H54 (cell line): ENCODE measurements at regions not wholly inside any gene's neighbourhood (a gene's known extent, or its start where the extent isn't known, plus 50 kb on each side); places are given as distances from the start of the nearest gene placed in this dataset.
"Not testable (repeated sequence)": the region's sequence is repeated elsewhere in the genome, so short reads cannot be mapped to it uniquely, and the experiment has no call there.

Experiments used
- DNase-seq: peaks from one replicate; pipeline ENCODE4 v3.0.0; 2011; ENCODE audit warnings: low spot score, mixed read lengths; ENCODE audit not compliant: insufficient read length
- FAIRE-seq: peaks from 3 replicates; lab custom pipeline; 2011; peaks lifted over from hg19 to GRCh38; lab: Jason Lieb, UNC
- POLR2A ChIP-seq: IDR thresholded peaks from 2 replicates; pipeline ENCODE4 v1.6.1; 2011; ENCODE audit warnings: low read depth, mild to moderate bottlenecking, low read length

- FAIRE-seq: no peak
- TF ChIP-seq POLR2A: no peak
- DNase-seq: no peak
Observed at GRCh38 chr11:90635151-90635550, 412.3 kb upstream of the CHORDC1 start.

DNA sequence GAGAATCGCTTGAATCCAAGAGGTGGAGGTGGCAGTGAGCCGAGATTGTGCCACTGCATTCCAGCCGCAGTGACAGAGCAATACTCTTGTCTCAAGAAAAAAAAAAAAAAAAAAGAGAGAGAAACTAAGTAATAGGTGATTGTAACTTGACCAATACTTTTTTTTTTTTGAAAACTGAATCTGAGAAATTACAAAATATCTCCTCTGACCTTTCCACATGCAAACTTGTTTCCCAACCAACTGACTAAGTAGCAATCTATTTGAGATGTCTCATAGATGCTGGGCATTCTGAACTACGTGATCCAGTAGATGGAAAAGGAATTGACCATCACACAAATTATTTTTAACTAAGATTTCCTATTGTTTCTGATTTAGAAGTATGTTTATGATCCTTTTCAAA is 407.3 kb upstream of the CHORDC1 start:
- FAIRE-seq (no peak), DNase-seq (no peak)
- no peak for TF ChIP-seq POLR2A

DNA sequence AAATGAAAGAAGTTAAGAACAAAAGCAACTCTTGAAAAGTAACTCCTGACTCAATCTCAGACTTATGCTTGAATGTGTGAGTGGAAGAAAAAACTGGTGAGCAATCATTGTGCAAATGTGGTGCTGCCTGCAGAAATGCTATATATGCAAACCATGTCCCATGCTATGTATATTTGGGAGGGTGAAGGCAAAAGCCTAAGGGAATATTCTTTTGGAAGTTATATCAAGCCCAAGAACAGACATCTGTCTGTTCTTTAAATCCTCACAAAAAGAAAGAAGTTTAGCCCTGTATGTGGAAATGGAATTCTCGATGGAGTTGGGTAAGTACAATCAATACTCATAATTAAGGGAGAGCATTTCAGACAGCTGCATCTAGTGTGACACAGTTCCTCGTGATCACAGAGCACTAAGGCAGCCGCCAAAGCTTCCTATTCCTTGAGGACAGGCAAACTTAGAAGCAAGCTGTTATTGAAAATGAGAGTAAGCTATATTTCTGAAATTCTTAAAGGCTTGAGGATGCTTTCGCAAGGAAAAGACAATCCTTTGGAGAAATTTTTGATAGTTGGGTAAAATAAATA is 406.5 kb upstream of the CHORDC1 start:
- TF ChIP-seq POLR2A: no peak
- DNase-seq: no peak
- no peak for FAIRE-seq

DNA sequence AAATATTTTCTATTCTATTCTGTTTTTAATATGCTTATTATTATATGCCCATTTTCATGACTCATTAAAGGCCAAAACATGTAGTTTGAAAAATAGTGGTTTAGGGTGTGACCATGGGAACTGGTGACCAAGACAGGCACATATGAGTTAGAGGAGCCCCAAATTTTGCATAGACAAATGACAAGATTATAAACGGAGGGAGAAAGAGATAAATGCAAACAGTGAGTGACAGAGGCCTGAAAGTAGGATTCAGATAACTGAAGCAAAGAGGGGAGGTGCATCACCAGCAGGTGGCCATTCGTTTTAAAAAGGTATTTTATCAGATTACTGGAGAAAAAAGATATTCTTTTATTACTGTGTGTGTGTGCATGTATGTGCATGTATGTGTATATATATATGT is 391.5 kb upstream of the CHORDC1 start:
- FAIRE-seq (no peak), DNase-seq (no peak)
- no peak for TF ChIP-seq POLR2A

- DNase-seq, FAIRE-seq: not testable (repeated sequence)
Observed at GRCh38 chr11:90613037-90613436, 390.2 kb upstream of the CHORDC1 start.

GRCh38 chr11:90606721-90607120 is 383.9 kb upstream of the CHORDC1 start:
- FAIRE-seq: no peak
- TF ChIP-seq POLR2A: no peak
- no peak for DNase-seq

DNA sequence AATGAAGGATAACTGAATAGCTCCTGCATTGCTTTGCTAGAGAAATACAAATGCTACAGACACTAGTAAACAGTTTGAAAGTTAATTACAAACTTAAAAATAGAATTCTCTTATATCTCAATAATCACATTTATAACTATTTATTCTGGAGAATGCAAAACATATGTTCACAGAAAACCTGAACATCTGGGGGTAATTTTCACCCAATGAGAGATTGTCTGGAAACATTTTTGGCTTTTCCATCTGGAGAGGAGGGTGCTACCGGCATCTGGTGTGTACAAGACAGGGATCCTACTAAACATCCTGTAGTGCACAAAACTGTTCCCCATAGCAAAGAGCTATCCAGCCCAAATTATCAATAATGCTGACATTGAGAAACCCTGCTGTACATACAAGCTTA is 378.4 kb upstream of the CHORDC1 start:
- no peak for DNase-seq
- TF ChIP-seq POLR2A: no peak
- FAIRE-seq: no peak

DNA sequence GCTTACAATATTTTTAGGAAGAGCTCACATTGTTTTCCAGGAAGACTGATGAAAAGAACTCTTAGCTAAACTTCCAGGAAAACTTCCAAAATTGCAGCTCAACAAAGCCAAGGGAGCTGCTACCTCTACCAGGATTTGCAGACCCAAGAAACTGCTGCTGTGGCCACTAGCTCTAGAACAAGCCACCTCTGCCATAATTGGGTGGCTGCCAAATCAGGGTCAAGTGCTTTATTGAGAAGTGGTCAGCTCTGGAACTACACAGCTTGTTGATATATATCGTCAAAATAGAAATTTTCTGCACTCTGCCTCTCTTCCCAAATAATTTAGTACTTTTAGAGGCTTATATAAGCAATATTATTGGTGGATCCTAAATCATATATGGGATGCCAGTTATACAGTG is 371.8 kb upstream of the CHORDC1 start:
- TF ChIP-seq POLR2A: no peak
- no peak for DNase-seq
- FAIRE-seq: no peak

GRCh38 chr11:90593099-90593498 is 370.2 kb upstream of the CHORDC1 start:
- no peak for DNase-seq
- no peak for TF ChIP-seq POLR2A
- FAIRE-seq: no peak

DNA sequence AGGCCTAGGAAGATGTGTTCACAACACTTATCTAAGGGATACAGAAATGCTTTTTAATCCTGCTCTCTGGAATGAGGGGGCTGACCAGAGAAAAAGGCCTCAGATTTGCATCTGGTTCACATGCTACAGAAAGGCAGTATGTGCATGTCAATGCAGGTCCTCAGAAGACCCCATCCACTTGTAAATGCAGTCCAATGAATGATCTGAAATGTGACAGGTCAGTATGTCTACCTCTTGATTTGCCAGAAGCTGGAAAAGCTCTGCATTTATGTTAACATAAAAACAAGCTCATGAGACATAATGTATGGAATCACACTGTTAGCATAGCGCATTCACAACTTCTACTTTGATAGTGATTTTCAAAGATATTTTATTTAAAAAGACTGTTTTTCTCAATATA is 367.4 kb upstream of the CHORDC1 start:
- no peak for FAIRE-seq
- DNase-seq: no peak
- TF ChIP-seq POLR2A: no peak

DNA sequence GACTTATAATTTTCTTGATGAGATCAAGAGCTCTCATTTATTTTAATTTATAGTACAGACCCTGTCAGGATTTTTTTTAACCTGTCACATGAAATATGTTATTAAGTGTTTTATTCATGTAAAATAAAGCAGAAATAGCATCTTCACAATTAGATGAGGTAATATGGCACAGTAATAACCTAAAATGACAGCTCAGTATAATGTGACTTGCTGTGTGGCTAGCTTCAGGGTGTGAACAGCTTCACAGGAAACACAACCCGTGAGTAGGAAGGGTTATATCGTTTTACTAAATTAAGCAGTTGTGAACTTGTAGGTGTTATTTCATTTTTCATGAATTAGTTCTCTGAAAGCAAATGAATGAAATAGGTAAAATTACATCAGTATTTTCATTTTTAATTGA is 366.9 kb upstream of the CHORDC1 start:
- FAIRE-seq: no peak
- TF ChIP-seq POLR2A: no peak

DNA sequence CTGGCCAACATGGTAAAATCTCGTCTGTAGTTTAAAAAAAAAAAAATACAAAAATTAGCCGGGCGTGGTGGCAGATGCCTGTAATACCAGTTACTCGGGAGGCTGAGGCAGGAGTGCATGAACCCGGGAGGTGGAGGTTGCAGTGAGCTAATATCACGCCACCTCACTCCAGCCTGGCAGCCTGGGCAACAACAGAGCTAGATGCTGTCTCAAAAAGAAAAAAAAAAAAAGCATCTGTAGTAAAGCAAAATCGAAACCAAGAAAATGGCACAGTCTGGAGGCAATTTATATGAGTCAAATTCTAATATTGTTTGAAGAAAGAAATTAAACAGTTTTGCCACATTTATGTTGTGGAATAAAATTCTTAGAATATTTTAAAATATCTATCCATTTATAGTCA is 365.0 kb upstream of the CHORDC1 start:
- DNase-seq: no peak
- TF ChIP-seq POLR2A: no peak
- FAIRE-seq: no peak

More for the DNA sequence above, 366.9 kb upstream of the CHORDC1 start:
- DNase-seq: no peak

GRCh38 chr11:90585491-90585890 is 362.6 kb upstream of the CHORDC1 start:
- FAIRE-seq: no peak
- no peak for TF ChIP-seq POLR2A

GRCh38 chr11:90582999-90583398 is 360.1 kb upstream of the CHORDC1 start:
- DNase-seq: not testable (repeated sequence)

More at GRCh38 chr11:90585491-90585890, 362.6 kb upstream of the CHORDC1 start:
- no peak for DNase-seq

GRCh38 chr11:90564531-90564930 is 341.7 kb upstream of the CHORDC1 start:
- FAIRE-seq: no peak
- TF ChIP-seq POLR2A: no peak
- DNase-seq: no peak

More at GRCh38 chr11:90582999-90583398, 360.1 kb upstream of the CHORDC1 start:
- not testable (repeated sequence) for FAIRE-seq

- DNase-seq: no peak
- no peak for TF ChIP-seq POLR2A
- no peak for FAIRE-seq
Observed at GRCh38 chr11:90558328-90558865, 335.5 kb upstream of the CHORDC1 start.
